CD4-positive, alpha-beta T cell treated with Interleukin-15 for 4 hours (primary cell): ENCODE measurements at regions not wholly inside any gene's neighbourhood (a gene's known extent, or its start where the extent isn't known, plus 50 kb on each side); places are given as distances from the start of the nearest gene placed in this dataset.

Source experiments
- DNase-seq: peaks from one replicate; pipeline ENCODE4 v3.0.0-alpha.2; 2020; ENCODE audit warnings: low spot score

DNA sequence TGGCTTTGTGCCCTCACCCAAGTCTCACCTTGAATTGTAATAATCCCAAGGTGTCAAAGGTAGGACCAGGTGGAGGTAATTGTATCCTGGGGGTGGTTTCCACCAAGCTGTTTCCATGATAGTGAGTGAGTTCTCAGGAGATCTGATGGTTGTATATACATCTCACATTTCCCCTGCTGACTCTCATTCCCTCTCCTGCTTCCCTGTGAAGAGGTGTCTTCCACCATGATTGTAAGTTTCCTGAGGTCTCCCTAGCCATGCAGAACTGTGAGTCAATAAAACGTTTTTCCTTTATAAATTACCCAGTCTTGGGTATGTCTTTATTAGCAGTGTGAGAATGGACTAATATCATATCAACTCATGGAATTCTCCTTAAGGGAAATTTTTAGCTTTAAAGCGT is 302.6 kb downstream of the LIG4 start:
- DNase-seq, result no peak

GRCh38 chr13:107907065-107907805 is 308.1 kb downstream of the LIG4 start:
- DNase-seq, result no peak

DNA sequence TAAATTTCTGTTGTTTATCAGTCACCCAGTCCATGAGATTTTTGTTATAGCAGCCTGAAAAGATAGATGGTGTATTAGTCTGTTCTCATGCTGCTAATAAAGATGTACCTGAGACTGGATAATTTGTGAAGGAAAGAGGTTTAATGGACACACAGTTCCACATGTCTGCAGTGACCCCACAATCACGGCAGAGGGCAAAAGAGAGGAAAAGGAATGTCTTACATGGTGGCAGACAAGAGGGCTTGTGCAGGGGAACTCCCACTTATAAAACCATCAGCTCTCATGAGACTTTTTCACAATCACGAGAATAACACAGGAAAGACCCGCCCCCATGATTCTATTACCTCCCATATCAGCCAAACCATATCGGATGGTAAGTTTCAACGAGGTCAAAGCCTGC is 309.2 kb downstream of the LIG4 start:
- no peak for DNase-seq

DNA sequence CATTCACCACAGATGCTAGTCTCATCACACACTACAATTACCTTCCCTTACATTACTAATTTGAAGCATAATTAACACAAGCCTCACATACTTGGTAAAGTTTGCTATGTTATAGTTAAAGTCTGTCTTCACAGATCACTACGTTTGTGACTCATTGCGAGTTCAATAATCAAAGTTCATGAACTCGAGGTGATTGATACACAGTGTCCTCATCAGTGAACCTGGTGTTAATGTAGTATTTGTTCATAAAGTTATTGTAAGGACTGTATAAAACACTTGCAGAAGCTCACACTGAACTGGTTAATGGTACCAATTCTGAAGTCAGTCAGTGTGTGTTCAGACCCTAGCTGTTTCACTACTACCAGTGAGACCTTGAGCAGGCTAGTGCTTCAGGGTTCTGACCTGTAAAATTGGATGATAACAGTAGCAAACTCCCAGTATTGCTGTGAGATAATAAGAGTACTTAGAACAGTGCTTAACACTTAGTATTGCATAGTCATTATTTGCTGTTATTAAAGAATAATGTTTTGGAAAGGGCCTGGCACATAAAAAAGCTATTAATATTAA is 313.3 kb downstream of the LIG4 start:
- DNase-seq, result no peak

DNA sequence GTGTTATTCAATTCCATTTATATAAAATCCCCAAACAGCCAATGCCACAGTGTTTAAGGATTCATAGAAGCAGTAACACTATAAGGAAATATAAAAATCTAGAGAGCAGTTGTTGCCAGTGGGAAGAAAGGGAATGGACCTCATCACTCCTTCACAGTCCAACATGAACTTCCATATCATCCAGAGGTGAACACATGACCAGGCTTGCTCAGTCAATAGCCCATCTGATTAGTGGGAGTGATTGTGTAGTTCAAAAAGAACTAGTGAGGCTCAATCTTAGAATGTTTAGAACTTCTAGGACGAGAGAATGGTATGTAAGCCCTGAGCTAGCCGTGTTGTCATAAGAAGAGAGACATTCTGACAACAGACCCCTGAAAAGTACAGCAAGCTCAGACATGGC is 314.1 kb downstream of the LIG4 start:
- DNase-seq, result no peak

- no peak for DNase-seq
These were observed 314.6 kb downstream of the LIG4 start for GRCh38 chr13:107900775-107901174.

GRCh38 chr13:107886118-107886517 is 329.2 kb downstream of the LIG4 start:
- DNase-seq, result no peak

DNA sequence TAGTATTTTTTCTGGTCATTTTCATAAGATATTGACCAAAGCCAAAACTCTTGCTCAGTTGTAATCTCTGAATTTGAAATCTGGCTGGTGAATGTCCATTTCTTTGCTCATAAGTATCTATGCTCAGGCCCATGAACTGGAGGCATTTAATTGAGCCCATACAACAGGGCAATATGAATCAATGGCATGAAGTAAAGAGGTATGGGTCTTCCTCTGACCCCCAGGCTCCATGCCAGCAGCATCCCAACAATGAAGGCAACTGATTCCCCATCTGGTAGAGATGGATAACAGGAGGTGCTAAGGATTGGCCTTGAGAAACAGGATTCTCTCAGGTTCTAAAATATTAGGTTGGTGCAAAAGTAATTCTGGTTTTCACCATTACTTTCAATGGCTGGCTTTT is 330.8 kb downstream of the LIG4 start:
- DNase-seq, result no peak

DNA sequence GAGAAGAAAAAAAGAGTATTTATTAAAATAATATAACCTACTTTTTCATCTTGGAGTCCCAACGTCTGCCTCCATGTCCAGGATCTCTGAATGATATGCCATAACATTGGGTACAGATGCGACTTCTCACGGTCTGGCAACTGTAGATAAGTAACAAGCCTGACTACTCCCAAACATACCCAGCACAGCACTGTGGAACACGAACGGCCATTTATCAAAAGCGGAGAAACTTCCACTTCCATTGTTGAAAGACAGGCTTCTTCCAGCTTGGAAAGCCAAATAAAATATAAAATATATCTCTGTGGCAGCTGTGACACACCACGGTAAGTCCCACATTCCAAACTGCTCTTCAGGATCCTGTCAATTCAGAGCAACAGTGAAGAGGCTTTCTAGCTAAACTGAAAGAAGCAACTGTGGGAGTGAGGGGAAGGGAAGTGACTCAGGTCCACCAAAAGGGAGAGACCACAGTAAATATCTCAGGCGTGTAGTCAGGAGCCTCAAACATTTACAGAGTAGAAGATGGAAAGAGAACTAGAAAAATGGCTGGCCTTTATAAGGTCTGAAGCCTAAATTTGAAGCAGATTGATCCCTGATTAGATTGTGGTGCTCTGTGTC is 331.7 kb downstream of the LIG4 start:
- no peak for DNase-seq

GRCh38 chr13:107882708-107883560 is 332.4 kb downstream of the LIG4 start:
- no peak for DNase-seq

GRCh38 chr13:107881362-107881761 is 334.0 kb downstream of the LIG4 start:
- no peak for DNase-seq

DNA sequence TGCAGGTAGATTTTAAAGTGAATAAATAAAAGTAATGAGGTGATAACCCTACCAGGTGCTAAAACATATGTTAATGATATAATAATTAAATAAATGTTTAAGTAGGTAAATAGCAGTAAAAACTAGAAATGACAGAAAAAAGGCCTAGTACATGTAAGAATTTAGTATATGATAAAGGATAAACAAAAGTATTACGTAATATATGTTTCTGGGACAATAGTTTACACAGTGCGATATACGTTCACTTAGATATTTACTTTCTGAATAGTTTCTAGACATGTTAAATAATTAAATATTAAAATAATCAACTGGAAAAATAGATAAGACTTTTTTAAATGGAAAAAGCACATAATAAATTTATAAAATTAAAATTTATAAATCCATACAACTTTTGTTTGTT is 340.9 kb downstream of the LIG4 start:
- DNase-seq, result no peak

- no peak for DNase-seq
These were observed 341.4 kb downstream of the LIG4 start for GRCh38 chr13:107873926-107874325.

- DNase-seq, result no peak
These were observed 344.9 kb downstream of the LIG4 start for GRCh38 chr13:107870400-107870799.

GRCh38 chr13:107867701-107868661 is 347.4 kb downstream of the LIG4 start:
- DNase-seq, result no peak

- no peak for DNase-seq
These were observed 348.3 kb downstream of the LIG4 start for GRCh38 chr13:107866941-107867623.

- no peak for DNase-seq
These were observed 349.1 kb downstream of the LIG4 start for GRCh38 chr13:107866032-107866940.

GRCh38 chr13:107865643-107866031 is 349.7 kb downstream of the LIG4 start:
- DNase-seq, result no peak

- no peak for DNase-seq
These were observed 350.1 kb downstream of the LIG4 start for GRCh38 chr13:107865318-107865575.
